ENCODE measurements at regions not wholly inside any gene's neighbourhood (a gene's known extent, or its start where the extent isn't known, plus 50 kb on each side); places are given as distances from the start of the nearest gene placed in this dataset.

DNA sequence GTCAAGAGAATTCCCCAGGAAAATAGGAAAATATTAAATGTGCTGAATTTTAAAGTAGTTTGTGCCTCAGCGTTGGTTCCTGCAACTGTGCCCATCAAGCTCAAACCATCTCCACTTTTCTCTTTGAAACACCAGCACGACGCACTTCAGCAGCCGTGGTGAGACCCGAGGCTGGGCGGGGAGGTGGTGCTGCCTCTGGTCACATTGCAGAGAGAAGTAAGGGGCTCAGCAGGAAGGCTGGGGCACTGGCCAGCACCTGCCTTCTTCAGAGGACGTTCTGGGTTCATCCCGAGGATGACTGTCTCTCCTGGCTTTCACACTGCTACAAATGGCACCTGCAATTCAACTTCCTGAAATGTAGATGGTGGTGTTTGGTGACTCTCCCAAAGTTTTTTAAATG lies 323.7 kb upstream of the SALL3 start:
- Histone ChIP-seq H3K79me1 (replicated peaks; ENCODE audit: low read length, poor library complexity, severe bottlenecking) (no peaks in the 10 kb centered on the region), H2BK120ac (ENCODE audit: low read depth, low read length) (no peak overlapping the region), H3K14ac (ENCODE audit: low read length in 2 of 2) (no peak overlapping the region), H3K23ac (ENCODE audit: low read length in 2 of 2) (no peak overlapping the region), H3K9me3 (ENCODE audit: control insufficient read depth, low read length) (no peaks in the 10 kb centered on the region), H3K36me3 (ENCODE audit: control insufficient read depth in 1 of 2, insufficient read depth in 2 of 2, low read depth in 1 of 2, low read length in 2 of 2) (no peaks in the 10 kb centered on the region), H3K9ac (ENCODE audit: low read length) (no peak overlapping the region), H2BK12ac (ENCODE audit: low read length in 2 of 2) (no peak overlapping the region), H3K27me3 (ENCODE audit: control insufficient read depth in 1 of 2, insufficient read depth in 1 of 2, low read length in 2 of 2) (no peaks in the 10 kb centered on the region), H3K4me3 (ENCODE audit: insufficient read depth in 1 of 2, low read depth in 1 of 2, low read length in 2 of 2) (no peak overlapping the region), H3K4ac (ENCODE audit: low read depth in 1 of 2, low read length in 2 of 2) (no peak overlapping the region), H2AFZ (ENCODE audit: low read depth, low read length) (no peak overlapping the region), H2BK5ac (ENCODE audit: low read depth, low read length, poor library complexity, severe bottlenecking) (no peak overlapping the region), H3K4me1 (ENCODE audit: control insufficient read depth, insufficient read depth, low read depth, low read length) (no peaks in the 10 kb centered on the region), H3K4me2 (ENCODE audit: low read length, poor library complexity, severe bottlenecking) (no peak overlapping the region), H2BK15ac (ENCODE audit: low read depth, poor library complexity, severe bottlenecking) (no peak overlapping the region), H4K91ac (ENCODE audit: low read length) (no peak overlapping the region), H3K18ac (ENCODE audit: low read depth in 1 of 2, low read length in 2 of 2) (no peak overlapping the region), H4K8ac (ENCODE audit: low read length) (no peak overlapping the region), H2AK5ac (ENCODE audit: low read length, severe bottlenecking) (no peak overlapping the region), H3K27ac (ENCODE audit: low read length, poor library complexity, severe bottlenecking) (no peak overlapping the region)
- no peak for DNase-seq
- WGBS = 86% methylated on average over 6 of the region's 8 CpGs

DNA sequence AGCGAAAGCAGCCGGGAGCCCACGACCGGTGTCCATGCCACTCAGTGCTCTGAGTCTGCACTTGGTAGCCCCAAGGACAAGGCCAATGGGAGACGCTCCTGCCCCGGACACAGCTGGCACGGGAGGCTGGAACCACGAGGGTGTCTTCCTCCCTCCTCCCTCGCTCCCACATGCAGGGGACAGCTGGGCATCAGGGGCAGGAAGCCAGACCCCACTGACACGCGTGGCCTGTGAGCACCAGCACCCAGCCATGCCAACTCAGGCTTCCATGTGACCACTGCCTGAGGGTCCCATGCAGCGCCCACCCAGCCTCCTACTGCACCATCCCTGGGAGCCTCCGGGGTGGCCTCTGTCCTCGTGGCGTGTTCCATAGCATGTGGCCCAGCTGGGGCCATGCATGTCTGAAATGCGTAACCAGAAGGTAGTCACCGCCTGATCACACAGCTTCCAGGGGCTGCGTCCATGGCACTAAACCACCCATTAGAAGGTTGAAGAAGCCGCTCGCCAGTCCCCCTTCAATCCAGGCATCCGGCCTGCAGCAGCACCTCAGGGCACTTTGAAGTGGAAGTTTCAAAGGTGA lies 323.2 kb upstream of the SALL3 start:
- no peak overlapping the region for H3K4ac ChIP-seq (ENCODE audit: low read depth in 1 of 2, low read length in 2 of 2)
- no peak overlapping the region for H3K4me3 ChIP-seq (ENCODE audit: insufficient read depth in 1 of 2, low read depth in 1 of 2, low read length in 2 of 2)
- H2BK15ac ChIP-seq (ENCODE audit: low read depth, poor library complexity, severe bottlenecking) = no peak overlapping the region
- no peak overlapping the region for H3K18ac ChIP-seq (ENCODE audit: low read depth in 1 of 2, low read length in 2 of 2)
- no peaks in the 10 kb centered on the region for H3K27me3 ChIP-seq (ENCODE audit: control insufficient read depth in 1 of 2, insufficient read depth in 1 of 2, low read length in 2 of 2)
- no peak overlapping the region for H2AFZ ChIP-seq (ENCODE audit: low read depth, low read length)
- H3K4me1 ChIP-seq (ENCODE audit: control insufficient read depth, insufficient read depth, low read depth, low read length) = no peaks in the 10 kb centered on the region
- no peak overlapping the region for H3K9ac ChIP-seq (ENCODE audit: low read length)
- H2AK5ac ChIP-seq (ENCODE audit: low read length, severe bottlenecking) = no peak overlapping the region
- no peak overlapping the region for H2BK120ac ChIP-seq (ENCODE audit: low read depth, low read length)
- no peak overlapping the region for H4K91ac ChIP-seq (ENCODE audit: low read length)
- 92% methylated on average over 21 of the region's 21 CpGs for WGBS
- no peaks in the 10 kb centered on the region for H3K9me3 ChIP-seq (ENCODE audit: control insufficient read depth, low read length)
- H2BK5ac ChIP-seq (ENCODE audit: low read depth, low read length, poor library complexity, severe bottlenecking) = no peak overlapping the region
- no peaks in the 10 kb centered on the region for H3K36me3 ChIP-seq (ENCODE audit: control insufficient read depth in 1 of 2, insufficient read depth in 2 of 2, low read depth in 1 of 2, low read length in 2 of 2)
- H3K79me1 ChIP-seq (replicated peaks; ENCODE audit: low read length, poor library complexity, severe bottlenecking) = no peaks in the 10 kb centered on the region
- no peak for DNase-seq
- no peak overlapping the region for H3K27ac ChIP-seq (ENCODE audit: low read length, poor library complexity, severe bottlenecking)
- no peak overlapping the region for H3K4me2 ChIP-seq (ENCODE audit: low read length, poor library complexity, severe bottlenecking)
- no peak overlapping the region for H4K8ac ChIP-seq (ENCODE audit: low read length)
- H2BK12ac ChIP-seq (ENCODE audit: low read length in 2 of 2) = no peak overlapping the region
- H3K23ac ChIP-seq (ENCODE audit: low read length in 2 of 2) = no peak overlapping the region
- no peak overlapping the region for H3K14ac ChIP-seq (ENCODE audit: low read length in 2 of 2)

DNA sequence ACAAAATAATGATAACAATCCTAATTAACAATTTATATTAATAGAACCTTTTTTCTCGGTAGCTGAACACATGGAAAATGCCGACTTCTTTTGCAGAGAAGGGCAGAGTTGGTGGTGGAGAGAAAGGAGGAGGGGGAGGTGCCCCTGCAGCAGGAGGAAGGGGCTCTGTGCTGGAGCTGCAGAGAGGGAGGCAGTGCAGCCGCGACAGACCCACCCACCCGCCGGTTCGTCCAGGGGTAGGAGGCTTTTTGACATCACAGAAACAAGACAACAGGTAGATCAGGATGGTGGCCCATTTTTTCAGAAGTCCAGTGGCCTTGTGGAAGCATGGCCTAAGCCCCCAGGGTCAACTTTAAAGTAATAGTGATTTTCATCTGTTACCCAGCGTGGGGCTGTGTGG lies 321.1 kb upstream of the SALL3 start:
- Histone ChIP-seq H3K18ac (ENCODE audit: low read depth in 1 of 2, low read length in 2 of 2) (no peak overlapping the region), H3K4me3 (ENCODE audit: insufficient read depth in 1 of 2, low read depth in 1 of 2, low read length in 2 of 2) (no peak overlapping the region), H2AK5ac (ENCODE audit: low read length, severe bottlenecking) (no peak overlapping the region), H2BK12ac (ENCODE audit: low read length in 2 of 2) (no peak overlapping the region), H3K4me1 (ENCODE audit: control insufficient read depth, insufficient read depth, low read depth, low read length) (no peaks in the 10 kb centered on the region), H3K4me2 (ENCODE audit: low read length, poor library complexity, severe bottlenecking) (no peak overlapping the region), H2BK5ac (ENCODE audit: low read depth, low read length, poor library complexity, severe bottlenecking) (no peak overlapping the region), H3K14ac (ENCODE audit: low read length in 2 of 2) (no peak overlapping the region), H2BK15ac (ENCODE audit: low read depth, poor library complexity, severe bottlenecking) (no peak overlapping the region), H3K27me3 (ENCODE audit: control insufficient read depth in 1 of 2, insufficient read depth in 1 of 2, low read length in 2 of 2) (no peaks in the 10 kb centered on the region), H4K8ac (ENCODE audit: low read length) (no peak overlapping the region), H3K27ac (ENCODE audit: low read length, poor library complexity, severe bottlenecking) (no peak overlapping the region), H3K79me1 (replicated peaks; ENCODE audit: low read length, poor library complexity, severe bottlenecking) (no peaks in the 10 kb centered on the region), H3K4ac (ENCODE audit: low read depth in 1 of 2, low read length in 2 of 2) (no peak overlapping the region), H2AFZ (ENCODE audit: low read depth, low read length) (no peak overlapping the region), H3K9me3 (ENCODE audit: control insufficient read depth, low read length) (no peaks in the 10 kb centered on the region), H3K9ac (ENCODE audit: low read length) (no peak overlapping the region), H3K36me3 (ENCODE audit: control insufficient read depth in 1 of 2, insufficient read depth in 2 of 2, low read depth in 1 of 2, low read length in 2 of 2) (no peaks in the 10 kb centered on the region), H4K91ac (ENCODE audit: low read length) (no peak overlapping the region), H2BK120ac (ENCODE audit: low read depth, low read length) (no peak overlapping the region), H3K23ac (ENCODE audit: low read length in 2 of 2) (no peak overlapping the region)
- DNase-seq = no peak
- 79% methylated on average over 8 of the region's 8 CpGs for WGBS

DNA sequence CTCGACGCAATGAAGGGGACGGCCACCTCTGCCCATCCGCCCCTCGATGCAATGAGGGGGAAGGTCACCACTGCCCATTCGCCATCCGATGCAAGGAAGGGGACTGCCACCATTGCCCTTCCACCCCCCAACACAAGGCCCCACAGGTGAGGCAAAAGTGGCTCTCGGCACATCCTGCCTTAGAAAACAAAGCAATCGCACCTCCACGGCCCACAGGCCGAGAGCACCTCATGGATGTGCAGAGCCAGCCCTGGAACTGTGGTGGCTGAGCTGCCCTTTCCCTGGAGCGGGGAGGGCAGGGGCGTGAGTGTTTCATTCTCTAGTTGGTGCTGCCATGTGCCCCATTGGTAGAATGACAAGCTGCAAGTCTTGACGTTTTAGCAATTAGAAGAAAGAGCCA lies 320.6 kb upstream of the SALL3 start:
- H3K14ac ChIP-seq (ENCODE audit: low read length in 2 of 2) = no peak overlapping the region
- H3K4me1 ChIP-seq (ENCODE audit: control insufficient read depth, insufficient read depth, low read depth, low read length) = no peaks in the 10 kb centered on the region
- H4K8ac ChIP-seq (ENCODE audit: low read length) = no peak overlapping the region
- no peaks in the 10 kb centered on the region for H3K36me3 ChIP-seq (ENCODE audit: control insufficient read depth in 1 of 2, insufficient read depth in 2 of 2, low read depth in 1 of 2, low read length in 2 of 2)
- no peak overlapping the region for H2AK5ac ChIP-seq (ENCODE audit: low read length, severe bottlenecking)
- no peak overlapping the region for H3K9ac ChIP-seq (ENCODE audit: low read length)
- H3K4ac ChIP-seq (ENCODE audit: low read depth in 1 of 2, low read length in 2 of 2) = no peak overlapping the region
- H3K4me2 ChIP-seq (ENCODE audit: low read length, poor library complexity, severe bottlenecking) = no peak overlapping the region
- H4K91ac ChIP-seq (ENCODE audit: low read length) = no peak overlapping the region
- H3K23ac ChIP-seq (ENCODE audit: low read length in 2 of 2) = no peak overlapping the region
- no peak overlapping the region for H3K27ac ChIP-seq (ENCODE audit: low read length, poor library complexity, severe bottlenecking)
- no peak for DNase-seq
- H3K27me3 ChIP-seq (ENCODE audit: control insufficient read depth in 1 of 2, insufficient read depth in 1 of 2, low read length in 2 of 2) = no peaks in the 10 kb centered on the region
- H3K4me3 ChIP-seq (ENCODE audit: insufficient read depth in 1 of 2, low read depth in 1 of 2, low read length in 2 of 2) = no peak overlapping the region
- WGBS = 86% methylated on average over 14 of the region's 14 CpGs
- H2BK5ac ChIP-seq (ENCODE audit: low read depth, low read length, poor library complexity, severe bottlenecking) = no peak overlapping the region
- no peak overlapping the region for H2BK15ac ChIP-seq (ENCODE audit: low read depth, poor library complexity, severe bottlenecking)
- H3K9me3 ChIP-seq (ENCODE audit: control insufficient read depth, low read length) = no peaks in the 10 kb centered on the region
- no peak overlapping the region for H2BK120ac ChIP-seq (ENCODE audit: low read depth, low read length)
- H2BK12ac ChIP-seq (ENCODE audit: low read length in 2 of 2) = no peak overlapping the region
- H3K79me1 ChIP-seq (replicated peaks; ENCODE audit: low read length, poor library complexity, severe bottlenecking) = no peaks in the 10 kb centered on the region
- H2AFZ ChIP-seq (ENCODE audit: low read depth, low read length) = no peak overlapping the region
- no peak overlapping the region for H3K18ac ChIP-seq (ENCODE audit: low read depth in 1 of 2, low read length in 2 of 2)

Data from mesenchymal stem cell (in vitro differentiated cells and primary cell).